Thyroid gland (tissue), 4 donors: ENCODE measurements at regions not wholly inside any gene's neighbourhood (a gene's known extent, or its start where the extent isn't known, plus 50 kb on each side); places are given as distances from the start of the nearest gene placed in this dataset.

ENCODE experiments used
- POLR2A ChIP-seq, 2 donors: fragments of 450-650 bp; IDR thresholded peaks; one replicate each; pipeline ENCODE4 v1.6.1; 2017; ENCODE audit warnings: antibody characterized with exemption in 2 of 2, mild to moderate bottlenecking in 2 of 2, moderate library complexity in 1 of 2
- TF ChIP-seq, protein P1 (sequence below), 6 experiments: fragments of 200-600 bp in 3 of 6; fragments of 450-650 bp in 3 of 6; sonication (generic) in 3 of 6; IDR thresholded peaks; one replicate each; pipeline ENCODE4 v1.5.1; 2016 to 2019; ENCODE audit warnings: antibody characterized with exemption in 6 of 6, mild to moderate bottlenecking in 2 of 6, inconsistent platforms in 1 of 6, moderate library complexity in 1 of 6

DNA sequence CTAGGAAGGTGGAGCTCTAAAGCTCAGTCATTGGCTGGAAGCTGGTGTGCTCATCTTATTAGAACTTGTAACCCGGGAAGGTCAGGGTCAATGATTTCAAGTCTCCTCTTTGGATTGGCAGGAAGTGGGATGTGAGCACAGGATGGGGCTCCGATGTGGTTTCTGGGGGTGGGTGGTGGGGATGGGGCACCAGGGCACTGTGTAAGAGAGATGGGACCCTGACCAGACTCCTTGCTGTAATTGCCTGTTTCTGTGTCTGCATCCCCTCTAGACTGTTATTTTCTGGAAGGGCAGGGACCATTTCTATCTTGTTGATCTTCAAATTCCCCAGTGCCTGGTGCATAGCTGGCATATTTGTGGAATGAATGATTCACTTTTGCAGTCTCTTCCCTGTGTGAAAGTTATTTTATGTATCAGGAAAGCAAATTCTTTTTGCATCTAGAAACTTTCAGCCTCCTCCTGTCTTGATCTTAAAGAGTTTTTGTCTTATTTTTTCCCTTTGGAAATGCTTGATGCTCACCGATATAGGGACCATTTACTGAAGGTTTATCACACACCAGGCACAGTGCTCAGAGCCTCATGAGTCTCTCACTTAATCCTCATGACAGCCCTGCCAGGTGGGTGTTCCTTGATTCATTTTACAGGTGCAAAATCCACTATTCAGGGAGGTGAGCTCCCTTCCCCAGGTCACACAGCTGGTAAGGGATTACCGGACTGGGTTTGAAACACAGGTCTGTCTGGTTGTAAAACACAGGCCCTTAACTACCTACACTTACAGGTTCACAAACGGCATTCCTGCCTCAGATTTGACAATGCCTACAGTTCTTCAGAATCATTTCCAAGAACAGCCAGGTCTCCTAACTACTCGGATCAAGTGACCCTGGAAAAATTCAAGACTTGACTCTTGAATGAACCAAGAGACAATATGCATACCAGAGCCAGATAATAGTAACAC, 86.9 kb upstream of the IGF1 start:
- TF ChIP-seq, protein P1, sequence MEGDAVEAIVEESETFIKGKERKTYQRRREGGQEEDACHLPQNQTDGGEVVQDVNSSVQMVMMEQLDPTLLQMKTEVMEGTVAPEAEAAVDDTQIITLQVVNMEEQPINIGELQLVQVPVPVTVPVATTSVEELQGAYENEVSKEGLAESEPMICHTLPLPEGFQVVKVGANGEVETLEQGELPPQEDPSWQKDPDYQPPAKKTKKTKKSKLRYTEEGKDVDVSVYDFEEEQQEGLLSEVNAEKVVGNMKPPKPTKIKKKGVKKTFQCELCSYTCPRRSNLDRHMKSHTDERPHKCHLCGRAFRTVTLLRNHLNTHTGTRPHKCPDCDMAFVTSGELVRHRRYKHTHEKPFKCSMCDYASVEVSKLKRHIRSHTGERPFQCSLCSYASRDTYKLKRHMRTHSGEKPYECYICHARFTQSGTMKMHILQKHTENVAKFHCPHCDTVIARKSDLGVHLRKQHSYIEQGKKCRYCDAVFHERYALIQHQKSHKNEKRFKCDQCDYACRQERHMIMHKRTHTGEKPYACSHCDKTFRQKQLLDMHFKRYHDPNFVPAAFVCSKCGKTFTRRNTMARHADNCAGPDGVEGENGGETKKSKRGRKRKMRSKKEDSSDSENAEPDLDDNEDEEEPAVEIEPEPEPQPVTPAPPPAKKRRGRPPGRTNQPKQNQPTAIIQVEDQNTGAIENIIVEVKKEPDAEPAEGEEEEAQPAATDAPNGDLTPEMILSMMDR (IDR thresholded peaks at IDR 0.05): no peak
- no peak for TF ChIP-seq POLR2A (IDR thresholded peaks at IDR 0.05)
